CD4-positive, alpha-beta T cell treated with Interleukin-6 for 4 hours (primary cell): ENCODE measurements at regions not wholly inside any gene's neighbourhood (a gene's known extent, or its start where the extent isn't known, plus 50 kb on each side); places are given as distances from the start of the nearest gene placed in this dataset.
"Not testable (repeated sequence)": the region's sequence is repeated elsewhere in the genome, so short reads cannot be mapped to it uniquely, and the experiment has no call there.

Experiments used
- DNase-seq: peaks from one replicate; pipeline ENCODE4 v3.0.0-alpha.2; 2020; ENCODE audit warnings: mixed read lengths

DNA sequence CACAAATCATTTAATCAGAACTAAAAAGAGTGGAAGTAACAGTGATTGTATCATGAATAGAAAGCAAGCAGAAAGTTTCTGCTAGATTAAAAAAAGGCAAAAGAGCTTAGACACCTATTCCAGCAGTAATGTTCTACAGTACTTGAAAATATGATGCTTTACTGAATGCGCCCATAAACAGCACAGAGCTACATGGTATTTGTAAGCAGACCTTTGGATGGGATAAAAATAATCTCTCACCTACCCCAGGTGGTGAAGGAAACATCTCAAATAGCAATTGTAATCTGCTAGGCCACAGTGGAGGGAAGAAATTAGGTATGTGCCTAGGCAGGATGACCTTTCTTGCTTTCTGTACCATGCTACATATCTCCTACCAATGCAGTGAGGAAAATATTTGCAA lies 280.9 kb upstream of the PRKX start:
- DNase-seq, result no peak

DNA sequence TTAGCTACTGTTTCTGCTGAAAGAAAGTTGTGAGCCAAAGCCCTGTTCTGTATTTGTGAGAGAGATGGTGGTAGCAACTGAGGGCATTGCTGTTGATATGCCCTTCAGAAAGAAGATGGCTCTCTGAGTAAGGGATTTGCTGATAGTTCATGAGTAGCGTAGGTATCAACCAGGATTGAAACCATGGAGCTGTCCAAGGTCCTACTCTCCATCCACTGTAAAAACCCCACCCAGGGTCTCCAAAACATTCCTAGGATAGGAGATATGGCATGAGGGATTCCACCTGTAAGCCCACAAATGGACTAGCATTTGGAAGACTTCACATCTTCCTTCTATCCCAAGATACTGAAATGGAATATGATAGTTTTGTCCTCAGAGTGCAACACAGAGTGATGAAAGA lies 277.1 kb upstream of the PRKX start:
- no peak for DNase-seq

- not testable (repeated sequence) for DNase-seq
These were observed 258.8 kb upstream of the PRKX start for GRCh38 chrX:3972104-3972858.

DNA sequence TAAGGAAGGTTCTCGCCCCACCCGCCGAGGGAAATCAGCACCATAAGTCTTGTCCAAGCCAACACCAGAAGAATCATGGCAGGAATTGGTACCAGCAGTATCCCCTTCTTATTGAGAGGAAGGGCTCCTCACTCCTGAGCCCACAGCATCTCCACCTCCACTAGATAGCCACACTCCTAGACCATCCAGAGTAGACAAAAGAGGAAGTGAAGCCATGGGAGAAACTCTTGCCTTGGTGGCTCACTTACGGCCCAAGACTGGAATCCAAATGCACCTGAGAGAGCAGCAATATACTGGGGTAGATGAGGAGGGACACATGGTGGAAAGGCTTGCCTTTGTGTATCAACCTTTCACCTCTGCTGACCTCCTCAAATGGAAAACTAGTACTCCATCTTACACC lies 255.3 kb upstream of the PRKX start:
- no peak for DNase-seq

GRCh38 chrX:3963980-3964379 lies 250.5 kb upstream of the PRKX start:
- DNase-seq, result no peak

GRCh38 chrX:3962511-3963311 lies 249.3 kb upstream of the PRKX start:
- no peak for DNase-seq

DNA sequence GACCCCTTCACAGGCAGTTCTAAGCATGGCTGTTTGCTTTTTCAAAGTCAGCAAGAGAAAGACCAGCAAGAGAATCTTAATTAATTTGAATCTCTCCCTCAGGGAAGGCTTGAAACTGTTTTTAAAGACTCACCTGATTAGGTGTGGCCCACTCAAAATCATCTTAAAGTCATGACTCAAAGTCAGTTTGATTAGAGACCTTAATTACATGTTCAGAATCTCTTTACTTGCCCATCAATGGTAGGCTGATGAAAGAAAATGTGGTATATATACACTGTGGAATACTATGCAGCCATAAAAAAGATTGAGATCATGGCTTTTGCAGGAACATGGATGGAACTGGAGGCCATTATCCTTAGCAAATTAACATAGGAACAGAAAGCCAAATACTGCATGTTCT lies 247.5 kb upstream of the PRKX start:
- DNase-seq, result no peak

DNA sequence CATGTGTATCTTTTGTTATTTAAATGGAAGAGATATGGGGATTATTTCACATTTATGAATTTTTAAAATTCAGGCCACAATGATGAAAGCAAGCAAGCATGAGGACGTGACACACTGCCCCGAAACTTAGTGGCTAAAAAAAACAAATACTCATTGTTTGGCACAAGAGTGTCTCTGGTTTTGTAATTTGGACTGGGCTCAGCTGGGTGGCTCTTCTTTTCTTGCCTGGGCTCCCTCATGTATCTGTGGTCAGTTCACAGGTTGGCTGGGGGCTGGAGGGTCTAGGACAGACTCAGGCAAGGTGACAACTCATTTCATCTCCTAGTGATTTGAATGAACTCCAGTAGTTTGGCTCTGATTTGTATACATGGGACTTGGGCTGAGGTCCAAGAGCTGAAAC lies 238.4 kb upstream of the PRKX start:
- no peak for DNase-seq

- no peak for DNase-seq
These were observed 236.9 kb upstream of the PRKX start for GRCh38 chrX:3950373-3950772.

- DNase-seq, result no peak
These were observed 230.5 kb upstream of the PRKX start for GRCh38 chrX:3943965-3944364.

GRCh38 chrX:3940000-3940610 lies 226.7 kb upstream of the PRKX start:
- DNase-seq, result no peak

DNA sequence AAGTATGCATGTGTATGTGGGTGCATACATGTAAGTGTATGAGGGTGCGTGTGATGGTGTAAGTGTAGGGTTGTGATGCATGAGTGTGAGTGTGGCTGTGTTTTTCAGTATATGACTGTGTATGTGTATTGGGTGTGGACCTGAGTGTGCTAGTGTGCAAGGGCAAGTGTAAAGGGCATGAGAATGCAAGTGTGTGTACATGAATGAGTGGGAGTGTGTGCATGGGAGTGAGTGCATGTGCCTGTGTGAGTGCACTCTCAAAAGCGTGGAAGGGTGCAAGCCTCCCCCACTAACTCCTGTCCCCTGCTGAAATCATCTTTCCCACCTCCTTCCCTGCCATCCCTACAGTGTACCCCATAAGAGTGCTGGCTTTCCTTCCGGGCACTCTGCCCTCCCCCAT lies 225.1 kb upstream of the PRKX start:
- no peak for DNase-seq

DNA sequence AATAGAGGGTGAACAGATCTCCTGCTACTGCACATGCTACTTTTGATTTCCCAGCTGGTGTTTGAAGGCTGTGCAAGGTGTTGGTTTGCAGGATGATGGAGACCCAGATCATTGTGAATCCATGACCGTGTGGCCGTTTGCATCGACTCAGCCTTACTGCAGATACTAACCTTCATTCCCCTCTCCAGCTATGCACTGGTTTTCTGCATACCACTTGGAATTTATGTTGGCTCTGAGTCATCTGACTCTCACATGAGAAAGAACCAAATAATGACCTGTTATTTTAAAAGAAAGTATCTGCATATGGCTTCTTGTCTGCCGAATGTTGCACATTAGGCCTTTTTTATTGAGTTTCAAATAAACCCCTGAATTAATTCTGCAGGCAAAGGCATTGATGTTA lies 221.7 kb upstream of the PRKX start:
- DNase-seq, result not testable (repeated sequence)

GRCh38 chrX:3920424-3921017 lies 207.1 kb upstream of the PRKX start:
- DNase-seq, result not testable (repeated sequence)

DNA sequence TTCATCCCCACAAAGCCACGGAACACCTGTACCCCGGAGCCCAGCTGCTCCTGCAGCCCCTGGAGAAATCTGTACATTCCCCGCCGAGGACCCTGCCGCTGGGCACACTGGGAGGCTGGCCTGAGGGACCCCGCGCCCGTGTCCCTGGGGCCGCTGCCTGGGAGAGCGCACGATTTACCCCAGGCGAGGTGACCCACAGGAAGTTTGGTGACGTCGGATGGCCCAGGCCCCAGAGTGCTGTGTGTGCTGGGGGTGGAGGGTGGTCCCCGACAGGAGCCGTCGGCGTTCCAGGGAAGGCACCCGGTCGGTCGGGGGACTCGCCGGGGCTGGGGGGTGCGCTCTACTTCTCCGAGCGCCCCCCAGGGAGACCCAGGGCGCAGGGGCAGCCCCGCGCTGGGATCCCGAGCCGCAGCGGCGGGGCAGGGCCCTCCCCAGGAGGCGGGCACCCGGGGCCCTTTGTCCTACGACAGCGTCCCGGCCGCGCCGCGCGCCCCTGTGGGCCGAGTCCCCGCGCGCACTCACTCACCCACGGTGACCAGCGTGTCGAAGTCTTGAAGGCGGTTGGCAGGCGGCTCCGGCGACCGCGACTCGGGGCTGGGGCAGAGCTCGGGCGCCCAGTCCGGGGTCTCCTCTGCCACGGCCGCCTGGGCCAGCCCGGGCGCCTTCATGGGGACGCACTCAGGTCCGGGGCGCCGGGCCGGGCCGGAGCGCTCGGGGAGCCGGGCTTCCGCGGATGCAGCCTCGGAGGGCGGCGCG lies 206.4 kb upstream of the PRKX start:
- DNase-seq, result not testable (repeated sequence)

- DNase-seq, result not testable (repeated sequence)
These were observed 201.4 kb upstream of the PRKX start for GRCh38 chrX:3914813-3915212.

- not testable (repeated sequence) for DNase-seq
These were observed 200.6 kb upstream of the PRKX start for GRCh38 chrX:3914059-3914458.

- DNase-seq, result not testable (repeated sequence)
These were observed 197.6 kb upstream of the PRKX start for GRCh38 chrX:3911012-3911411.

DNA sequence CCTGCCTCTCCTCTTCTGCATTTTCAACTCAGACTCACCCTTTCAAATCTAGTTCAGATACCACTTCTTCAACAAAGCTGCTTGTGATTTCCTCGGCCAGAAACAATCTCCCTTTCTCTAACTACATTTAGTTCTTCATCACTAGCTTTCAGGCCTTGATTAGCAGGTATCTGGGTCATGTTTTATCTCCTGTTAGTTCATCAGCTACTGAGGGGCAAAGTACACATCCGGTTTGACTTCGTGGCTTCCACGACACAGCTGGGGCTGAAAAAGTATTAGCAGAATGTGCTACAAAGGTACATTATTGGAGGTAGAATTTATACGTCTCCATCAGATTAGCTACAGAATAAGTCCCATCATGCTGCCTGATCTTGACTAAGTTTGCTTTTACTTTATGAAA lies 197.2 kb upstream of the PRKX start:
- not testable (repeated sequence) for DNase-seq

GRCh38 chrX:3905522-3906258 lies 192.2 kb upstream of the PRKX start:
- not testable (repeated sequence) for DNase-seq

GRCh38 chrX:3902222-3902621 lies 188.8 kb upstream of the PRKX start:
- not testable (repeated sequence) for DNase-seq

- not testable (repeated sequence) for DNase-seq
These were observed 183.3 kb upstream of the PRKX start for GRCh38 chrX:3896755-3897154.
